HCT116 (cell line): ENCODE measurements at regions not wholly inside any gene's neighbourhood (a gene's known extent, or its start where the extent isn't known, plus 50 kb on each side); places are given as distances from the start of the nearest gene placed in this dataset.

ENCODE experiments used
- ATAC-seq: fragments of 200-7000 bp; cut with Tn5 transposase; 2 replicates; pipeline ENCODE4 v1.9.1; 2020; ENCODE audit warnings: mild to moderate bottlenecking, moderate library complexity
- BruUV-seq: library from RNA; stranded (reverse); fragments of 400-500 nt; replicated peaks from 2 replicates; lab custom pipeline; 2021; lab: Mats Ljungman, UMichigan
- CTCF ChIA-PET: fragments of 300-600 bp; sonication (Branson Sonifier 250); formaldehyde crosslinking; loops from one replicate; lab custom pipeline; 2021; ENCODE audit warnings: antibody characterized with exemption; lab: Charles Lee
- POLR2A ChIA-PET: fragments of 300-600, 350-600 bp; sonication (Branson Sonifier 250); formaldehyde crosslinking; loops from one replicate; lab custom pipeline; 2021; ENCODE audit warnings: antibody characterized with exemption; lab: Charles Lee
- RAD21 ChIA-PET, 2 experiments: fragments of 300-600 bp; sonication (Branson Sonifier 250); formaldehyde crosslinking; loops; one replicate each; lab custom pipeline; 2023; ENCODE audit warnings: low total read pairs in 2 of 2; ENCODE audit not compliant: uncharacterized antibody in 2 of 2, unreplicated experiment in 2 of 2, low non-redundant PET in 1 of 2; lab: Charles Lee
- DNase-seq: peaks from one replicate; pipeline ENCODE4 v3.0.0-alpha.2; 2010; ENCODE audit warnings: low read depth, low spot score
- H2AFZ ChIP-seq: fragments of 200-600 bp; shearing (Covaris generic), sonication (generic); 2 replicates; pipeline ENCODE4 v1.6.1; 2017; ENCODE audit warnings: low read depth, mixed run types, mixed read lengths, antibody characterized with exemption, low read length; ENCODE audit not compliant: poor library complexity, severe bottlenecking
- H3K27ac ChIP-seq: 2 replicates; pipeline ENCODE4 v1.5.1; 2012; ENCODE audit warnings: low read depth, low read length
- H3K27me3 ChIP-seq: fragments of 200-600 bp; sonication (generic); 2 replicates; pipeline ENCODE4 v1.6.1; 2016; ENCODE audit warnings: mixed run types, low read length, mixed read lengths; ENCODE audit not compliant: insufficient read depth
- H3K36me3 ChIP-seq, 2 experiments: fragments of 200-500 bp in 1 of 2; fragments of 200-600 bp in 1 of 2; sonication (Bioruptor generic) in 1 of 2; sonication (generic) in 1 of 2; 2 replicates each; pipeline versions ENCODE4 v1.5.1 to v1.6.1; 2014 to 2016; ENCODE audit warnings: low read length in 2 of 2, inconsistent platforms in 1 of 2, mixed read lengths in 1 of 2, mixed run types in 1 of 2; ENCODE audit not compliant: insufficient read depth in 2 of 2, control insufficient read depth in 1 of 2
- H3K4me1 ChIP-seq, 2 experiments: fragments of 200-600 bp in 1 of 2; sonication (generic) in 1 of 2; 2 replicates each; pipeline versions ENCODE4 v1.5.1 to v1.6.1; 2012 to 2017; ENCODE audit warnings: low read length in 2 of 2, inconsistent platforms in 1 of 2, mild to moderate bottlenecking in 1 of 2, mixed read lengths in 1 of 2, mixed run types in 1 of 2, moderate library complexity in 1 of 2; ENCODE audit not compliant: insufficient read depth in 2 of 2, control insufficient read depth in 1 of 2
- H3K4me2 ChIP-seq: fragments of 200-600 bp; sonication (generic); 2 replicates; pipeline ENCODE4 v1.6.1; 2017; ENCODE audit warnings: mixed run types, low read length, mixed read lengths
- H3K4me3 ChIP-seq, 2 experiments: fragments of 200-600 bp in 1 of 2; sonication (generic) in 1 of 2; replicated peaks in 1 of 2; 2 replicates each; pipeline ENCODE4 v1.5.1; 2011 to 2016; ENCODE audit warnings: low read length in 2 of 2, control low read depth in 1 of 2, low read depth in 1 of 2, mild to moderate bottlenecking in 1 of 2, mixed read lengths in 1 of 2, mixed run types in 1 of 2
- H3K79me2 ChIP-seq: fragments of 200-600 bp; sonication (generic); 2 replicates; pipeline ENCODE4 v1.6.1; 2017; ENCODE audit warnings: mild to moderate bottlenecking, mixed run types, low read length, moderate library complexity, mixed read lengths; ENCODE audit not compliant: insufficient read depth
- H3K9ac ChIP-seq: fragments of 200-600 bp; sonication (generic); 2 replicates; pipeline ENCODE4 v1.6.1; 2016; ENCODE audit warnings: low read length, mixed read lengths
- H3K9me2 ChIP-seq: fragments of 200-600 bp; sonication (generic), shearing (Covaris generic); 2 replicates; pipeline ENCODE4 v1.6.1; 2017; ENCODE audit warnings: mixed run types, mild to moderate bottlenecking, moderate library complexity; ENCODE audit not compliant: insufficient read depth
- H3K9me3 ChIP-seq, 2 experiments: fragments of 200-500 bp in 1 of 2; fragments of 200-600 bp in 1 of 2; sonication (Bioruptor generic) in 1 of 2; sonication (generic) in 1 of 2; 2 replicates each; pipeline ENCODE4 v1.6.1; 2014 to 2017; ENCODE audit warnings: low read length in 2 of 2, mixed read lengths in 2 of 2, inconsistent platforms in 1 of 2, low read depth in 1 of 2, mild to moderate bottlenecking in 1 of 2, mixed run types in 1 of 2, moderate library complexity in 1 of 2; ENCODE audit not compliant: control insufficient read depth in 1 of 2, insufficient read depth in 1 of 2
- H4K20me1 ChIP-seq: fragments of 200-600 bp; sonication (generic), shearing (Covaris generic); 2 replicates; pipeline ENCODE4 v1.6.1; 2017; ENCODE audit warnings: mixed run types, mild to moderate bottlenecking, moderate library complexity; ENCODE audit not compliant: insufficient read depth
- CBX3 ChIP-seq: IDR thresholded peaks from 2 replicates; pipeline ENCODE4 v1.6.1; 2012; ENCODE audit warnings: low read depth
- EZH2 ChIP-seq: fragments of 200-600 bp; sonication (generic); IDR thresholded peaks from 2 replicates; pipeline ENCODE4 v1.6.1; 2017; ENCODE audit warnings: antibody characterized with exemption, mixed run types
- JUND ChIP-seq: IDR thresholded peaks from 2 replicates; pipeline ENCODE4 v1.6.1; 2012
- MAX ChIP-seq: IDR thresholded peaks from 2 replicates; pipeline ENCODE4 v1.6.1; 2012
- POLR2A ChIP-seq: IDR thresholded peaks from 2 replicates; pipeline ENCODE4 v1.7.0; 2011; ENCODE audit warnings: borderline replicate concordance; ENCODE audit not compliant: insufficient read depth, insufficient read length; ENCODE audit errors: extremely low read depth
- RAD21 ChIP-seq: IDR thresholded peaks from 2 replicates; pipeline ENCODE4 v1.6.1; 2012; ENCODE audit warnings: low read depth, mild to moderate bottlenecking
- SIN3A ChIP-seq: IDR thresholded peaks from 2 replicates; pipeline ENCODE4 v1.6.1; 2012; ENCODE audit warnings: low read depth
- SRF ChIP-seq: IDR thresholded peaks from 2 replicates; pipeline ENCODE4 v1.6.1; 2012; ENCODE audit warnings: low read depth
- YY1 ChIP-seq: IDR thresholded peaks from 2 replicates; pipeline ENCODE4 v1.6.1; 2011; ENCODE audit warnings: low read length, low read depth, moderate library complexity, mild to moderate bottlenecking; ENCODE audit not compliant: insufficient replicate concordance; ENCODE audit errors: extremely low read depth
- ZBTB33 ChIP-seq: IDR thresholded peaks from 2 replicates; pipeline ENCODE4 v1.6.1; 2011; ENCODE audit warnings: mild to moderate bottlenecking, low read length, moderate library complexity; ENCODE audit not compliant: insufficient replicate concordance; ENCODE audit errors: extremely low read depth
- ZFX ChIP-seq: fragments of 450-650 bp; IDR thresholded peaks from 2 replicates; pipeline ENCODE4 v1.6.1; 2017
- ZNF274 ChIP-seq: fragments of 200-500 bp; sonication (Bioruptor generic); IDR thresholded peaks from 2 replicates; pipeline ENCODE4 v1.6.1; 2014; ENCODE audit warnings: mild to moderate bottlenecking, low read depth, low read length, inconsistent platforms
- intact Hi-C: fragments of 100-400 bp; cut with micrococcal nuclease; formaldehyde crosslinking; loops from 2 replicates; pipeline ENCODE4 v1.10.0; 2022
- TF ChIP-seq, protein P1 (sequence below): IDR thresholded peaks from 2 replicates; pipeline ENCODE4 v1.6.1; 2012; ENCODE audit warnings: low read depth
- TF ChIP-seq, protein P2 (sequence below): IDR thresholded peaks from 2 replicates; pipeline ENCODE4 v1.6.1; 2012
- TF ChIP-seq, protein P3 (sequence below), 3 experiments: fragments of 200-600 bp in 1 of 3; sonication (generic) in 1 of 3; IDR thresholded peaks in 2 of 3; conservative IDR thresholded peaks in 1 of 3; 2 replicates each; pipeline ENCODE4 v1.5.1; 2012 to 2017; ENCODE audit warnings: low read depth in 2 of 3, low read length in 2 of 3, antibody characterized with exemption in 1 of 3, borderline replicate concordance in 1 of 3, control low read depth in 1 of 3, mild to moderate bottlenecking in 1 of 3, mixed read lengths in 1 of 3, mixed run types in 1 of 3, moderate library complexity in 1 of 3; ENCODE audit not compliant: insufficient read depth in 1 of 3

DNA sequence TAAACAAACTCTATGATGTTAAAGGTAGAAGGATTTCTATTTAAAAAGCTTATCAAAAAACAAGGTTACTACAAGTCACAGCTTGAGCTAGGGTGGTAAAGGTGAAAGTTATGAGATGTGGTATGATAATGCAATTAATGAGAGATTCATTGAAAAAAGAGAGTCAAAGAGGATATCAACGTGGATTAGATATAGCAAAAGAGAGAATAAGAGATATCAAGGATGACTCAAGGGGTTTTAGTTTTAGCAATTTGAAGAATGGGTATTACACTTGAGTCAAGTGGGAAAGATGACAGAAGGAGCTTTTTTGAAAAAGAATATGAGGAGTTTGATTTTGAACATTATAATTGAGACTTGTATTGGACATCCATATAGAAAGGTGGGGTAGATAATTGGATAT lies 59.8 kb downstream of the NUTM2E start:
- BruUV-seq = no TSS peak
- ChIA-PET RAD21 (no interaction called here), POLR2A (no interaction called here), CTCF (no interaction called here)
- no peaks in the 10 kb centered on the region for H3K9me3 ChIP-seq
- H3K9me2 ChIP-seq = no peaks in the 10 kb centered on the region
- no peaks in the 10 kb centered on the region for H3K27me3 ChIP-seq
- H3K4me1 ChIP-seq = no peaks in the 10 kb centered on the region
- TF ChIP-seq CBX3 (no peak), EZH2 (no peak), JUND (no peak), ZFX (no peak), MAX (no peak), ZNF274 (no peak), POLR2A (no peak), RAD21 (no peak), YY1 (no peak), ZBTB33 (no peak), SRF (no peak), SIN3A (no peak)
- TF ChIP-seq, protein P1, sequence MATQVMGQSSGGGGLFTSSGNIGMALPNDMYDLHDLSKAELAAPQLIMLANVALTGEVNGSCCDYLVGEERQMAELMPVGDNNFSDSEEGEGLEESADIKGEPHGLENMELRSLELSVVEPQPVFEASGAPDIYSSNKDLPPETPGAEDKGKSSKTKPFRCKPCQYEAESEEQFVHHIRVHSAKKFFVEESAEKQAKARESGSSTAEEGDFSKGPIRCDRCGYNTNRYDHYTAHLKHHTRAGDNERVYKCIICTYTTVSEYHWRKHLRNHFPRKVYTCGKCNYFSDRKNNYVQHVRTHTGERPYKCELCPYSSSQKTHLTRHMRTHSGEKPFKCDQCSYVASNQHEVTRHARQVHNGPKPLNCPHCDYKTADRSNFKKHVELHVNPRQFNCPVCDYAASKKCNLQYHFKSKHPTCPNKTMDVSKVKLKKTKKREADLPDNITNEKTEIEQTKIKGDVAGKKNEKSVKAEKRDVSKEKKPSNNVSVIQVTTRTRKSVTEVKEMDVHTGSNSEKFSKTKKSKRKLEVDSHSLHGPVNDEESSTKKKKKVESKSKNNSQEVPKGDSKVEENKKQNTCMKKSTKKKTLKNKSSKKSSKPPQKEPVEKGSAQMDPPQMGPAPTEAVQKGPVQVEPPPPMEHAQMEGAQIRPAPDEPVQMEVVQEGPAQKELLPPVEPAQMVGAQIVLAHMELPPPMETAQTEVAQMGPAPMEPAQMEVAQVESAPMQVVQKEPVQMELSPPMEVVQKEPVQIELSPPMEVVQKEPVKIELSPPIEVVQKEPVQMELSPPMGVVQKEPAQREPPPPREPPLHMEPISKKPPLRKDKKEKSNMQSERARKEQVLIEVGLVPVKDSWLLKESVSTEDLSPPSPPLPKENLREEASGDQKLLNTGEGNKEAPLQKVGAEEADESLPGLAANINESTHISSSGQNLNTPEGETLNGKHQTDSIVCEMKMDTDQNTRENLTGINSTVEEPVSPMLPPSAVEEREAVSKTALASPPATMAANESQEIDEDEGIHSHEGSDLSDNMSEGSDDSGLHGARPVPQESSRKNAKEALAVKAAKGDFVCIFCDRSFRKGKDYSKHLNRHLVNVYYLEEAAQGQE = no peak
- TF ChIP-seq, protein P2, sequence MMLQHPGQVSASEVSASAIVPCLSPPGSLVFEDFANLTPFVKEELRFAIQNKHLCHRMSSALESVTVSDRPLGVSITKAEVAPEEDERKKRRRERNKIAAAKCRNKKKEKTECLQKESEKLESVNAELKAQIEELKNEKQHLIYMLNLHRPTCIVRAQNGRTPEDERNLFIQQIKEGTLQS = no peak
- TF ChIP-seq, protein P3, sequence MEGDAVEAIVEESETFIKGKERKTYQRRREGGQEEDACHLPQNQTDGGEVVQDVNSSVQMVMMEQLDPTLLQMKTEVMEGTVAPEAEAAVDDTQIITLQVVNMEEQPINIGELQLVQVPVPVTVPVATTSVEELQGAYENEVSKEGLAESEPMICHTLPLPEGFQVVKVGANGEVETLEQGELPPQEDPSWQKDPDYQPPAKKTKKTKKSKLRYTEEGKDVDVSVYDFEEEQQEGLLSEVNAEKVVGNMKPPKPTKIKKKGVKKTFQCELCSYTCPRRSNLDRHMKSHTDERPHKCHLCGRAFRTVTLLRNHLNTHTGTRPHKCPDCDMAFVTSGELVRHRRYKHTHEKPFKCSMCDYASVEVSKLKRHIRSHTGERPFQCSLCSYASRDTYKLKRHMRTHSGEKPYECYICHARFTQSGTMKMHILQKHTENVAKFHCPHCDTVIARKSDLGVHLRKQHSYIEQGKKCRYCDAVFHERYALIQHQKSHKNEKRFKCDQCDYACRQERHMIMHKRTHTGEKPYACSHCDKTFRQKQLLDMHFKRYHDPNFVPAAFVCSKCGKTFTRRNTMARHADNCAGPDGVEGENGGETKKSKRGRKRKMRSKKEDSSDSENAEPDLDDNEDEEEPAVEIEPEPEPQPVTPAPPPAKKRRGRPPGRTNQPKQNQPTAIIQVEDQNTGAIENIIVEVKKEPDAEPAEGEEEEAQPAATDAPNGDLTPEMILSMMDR (IDR thresholded peaks at IDR 0.05 in 2 of 3, conservative IDR thresholded peaks at IDR 0.05 in 1 of 3; ENCODE audit: borderline replicate concordance in 1 of 3, insufficient read depth in 1 of 3, low read depth in 2 of 3, low read length in 2 of 3) = no peak
- ATAC-seq (no peak), DNase-seq (no peak)
- no peaks in the 10 kb centered on the region for H3K36me3 ChIP-seq
- H4K20me1 ChIP-seq = no peaks in the 10 kb centered on the region
- H3K4me2 ChIP-seq = no peak overlapping the region
- no peaks in the 10 kb centered on the region for H3K79me2 ChIP-seq
- intact Hi-C loops = no loop called here
- no peak overlapping the region for H3K9ac ChIP-seq
- H2AFZ ChIP-seq = no peak overlapping the region
- no peak overlapping the region for H3K27ac ChIP-seq
- H3K4me3 ChIP-seq = no peak overlapping the region
